SK-N-SH treated with all-trans-retinoic acid at 6 μM for 48 hours (cell line): ENCODE measurements at regions not wholly inside any gene's neighbourhood (a gene's known extent, or its start where the extent isn't known, plus 50 kb on each side); places are given as distances from the start of the nearest gene placed in this dataset.

Source experiments
- ARNTL ChIP-seq: fragments of 450-650 bp; formaldehyde crosslinking; IDR thresholded peaks from 2 replicates; pipeline ENCODE4 v1.5.0; 2020; ENCODE audit warnings: low read depth, mild to moderate bottlenecking, moderate library complexity, borderline replicate concordance
- BACH2 ChIP-seq: fragments of 250-450 bp; sonication (Bioruptor Pico); IDR thresholded peaks from 2 replicates; pipeline ENCODE4 v1.9.0; 2021; ENCODE audit warnings: mild to moderate bottlenecking, borderline replicate concordance
- CSRNP3 ChIP-seq: fragments of 250-450 bp; sonication (Bioruptor Pico); IDR thresholded peaks from 2 replicates; pipeline ENCODE4 v1.5.1; 2021; ENCODE audit warnings: mild to moderate bottlenecking, moderate library complexity
- OSR1 ChIP-seq: fragments of 250-450 bp; sonication (Bioruptor Pico); IDR thresholded peaks from 2 replicates; pipeline ENCODE4 v1.8.0; 2022; ENCODE audit warnings: moderate library complexity, mild to moderate bottlenecking, inconsistent platforms
- ZFP3 ChIP-seq: fragments of 250-450 bp; sonication (Bioruptor Pico); IDR thresholded peaks from 2 replicates; pipeline ENCODE4 v1.5.0; 2020; ENCODE audit warnings: mild to moderate bottlenecking, moderate library complexity

GRCh38 chr7:106187613-106188350 is 75.7 kb upstream of the SYPL1 start:
- no peak for TF ChIP-seq CSRNP3 (CRISPR knock-in tag)
- no peak for TF ChIP-seq BACH2 (CRISPR knock-in tag)
- TF ChIP-seq ZFP3: no peak
- TF ChIP-seq ARNTL: no peak
- TF ChIP-seq OSR1 (CRISPR knock-in tag): no peak
